Nephron (organoid): ENCODE measurements at regions not wholly inside any gene's neighbourhood (a gene's known extent, or its start where the extent isn't known, plus 50 kb on each side); places are given as distances from the start of the nearest gene placed in this dataset.

ENCODE experiments used
- H3K27ac Mint-ChIP-seq, 3 experiments: 2 replicates each; pipeline ENCODE4 v1.8.0; 2020; ENCODE audit warnings: mixed read lengths in 3 of 3, mild to moderate bottlenecking in 2 of 3, moderate library complexity in 1 of 3
- H3K27me3 Mint-ChIP-seq: 2 replicates; pipeline ENCODE4 v1.8.0; 2021; ENCODE audit warnings: low read depth, mild to moderate bottlenecking, moderate library complexity, mixed read lengths
- H3K36me3 Mint-ChIP-seq: 2 replicates; pipeline ENCODE4 v1.8.0; 2020; ENCODE audit warnings: low read depth, mixed read lengths
- H3K4me1 Mint-ChIP-seq: 2 replicates; pipeline ENCODE4 v1.8.0; 2020; ENCODE audit warnings: mixed read lengths
- H3K4me3 Mint-ChIP-seq, 3 experiments: 2 replicates each; pipeline ENCODE4 v1.8.0; 2020; ENCODE audit warnings: mild to moderate bottlenecking in 3 of 3, mixed read lengths in 3 of 3, moderate library complexity in 2 of 3
- H3K9me3 Mint-ChIP-seq: 2 replicates; pipeline ENCODE4 v1.8.0; 2020; ENCODE audit warnings: mixed read lengths
- CTCF ChIP-seq, 3 experiments: fragments of 200-600 bp; sonication (generic); IDR thresholded peaks; one replicate each; pipeline ENCODE4 v1.5.0; 2021; ENCODE audit warnings: antibody characterized with exemption in 3 of 3; ENCODE audit not compliant: unreplicated experiment in 3 of 3

- H3K4me3 Mint-ChIP-seq: no peak overlapping the region
- H3K36me3 Mint-ChIP-seq: no peaks in the 10 kb centered on the region
- H3K27me3 Mint-ChIP-seq: peaks cover 13% of the 10 kb centered on the region
- TF ChIP-seq CTCF (IDR thresholded peaks at IDR 0.05; ENCODE audit: unreplicated experiment in 3 of 3): no peak
- no peak overlapping the region for H3K27ac Mint-ChIP-seq
- no peaks in the 10 kb centered on the region for H3K4me1 Mint-ChIP-seq
- H3K9me3 Mint-ChIP-seq: peaks cover 4% of the 10 kb centered on the region
Measured at GRCh38 chr9:32716955-32717543, 66.3 kb upstream of the TMEM215 start.

DNA sequence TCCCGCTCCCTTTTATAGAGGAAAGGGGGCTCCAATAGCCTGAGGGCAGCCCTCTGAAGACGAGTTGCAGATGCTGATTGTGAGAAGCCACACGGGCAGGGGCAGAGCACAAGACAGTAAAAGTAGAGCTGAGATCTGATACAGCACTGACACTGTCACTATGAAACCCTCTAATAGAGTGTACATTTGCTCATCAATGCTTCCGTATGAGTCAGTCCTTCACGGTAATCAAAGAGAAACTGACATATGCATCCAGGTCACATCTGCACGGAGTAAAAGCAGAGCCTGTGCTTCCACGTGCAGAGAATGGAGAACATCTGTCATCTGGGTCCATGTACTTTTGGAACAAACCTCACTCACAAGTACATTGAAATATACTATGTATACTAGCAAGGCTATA lies 60.6 kb upstream of the TMEM215 start:
- peaks cover 10% of the 10 kb centered on the region for H3K9me3 Mint-ChIP-seq
- TF ChIP-seq CTCF (IDR thresholded peaks at IDR 0.05; ENCODE audit: unreplicated experiment in 3 of 3): no peak
- H3K27me3 Mint-ChIP-seq: peaks cover 13% of the 10 kb centered on the region
- no peak overlapping the region for H3K27ac Mint-ChIP-seq
- no peak overlapping the region for H3K4me3 Mint-ChIP-seq
- H3K36me3 Mint-ChIP-seq: no peaks in the 10 kb centered on the region
- peaks cover 16% of the 10 kb centered on the region for H3K4me1 Mint-ChIP-seq

- no peaks in the 10 kb centered on the region for H3K36me3 Mint-ChIP-seq
Measured at GRCh38 chr9:32723789-32724325, 59.5 kb upstream of the TMEM215 start.

GRCh38 chr9:32725066-32725860 lies 58.1 kb upstream of the TMEM215 start:
- no peak for TF ChIP-seq CTCF (IDR thresholded peaks at IDR 0.05; ENCODE audit: unreplicated experiment in 3 of 3)
- Mint-ChIP-seq H3K36me3 (no peaks in the 10 kb centered on the region), H3K4me3 (no peak overlapping the region), H3K9me3 (peaks cover 20% of the 10 kb centered on the region), H3K27ac (no peak overlapping the region), H3K4me1 (peaks cover 16% of the 10 kb centered on the region), H3K27me3 (peaks cover 5% of the 10 kb centered on the region)

More at GRCh38 chr9:32723789-32724325, 59.5 kb upstream of the TMEM215 start:
- Mint-ChIP-seq H3K27me3 (peaks cover 9% of the 10 kb centered on the region), H3K4me1 (peaks cover 16% of the 10 kb centered on the region), H3K4me3 (no peak overlapping the region), H3K9me3 (peaks cover 18% of the 10 kb centered on the region), H3K27ac (peak overlapping the region; percentile 26 to 62 (median 52))
- TF ChIP-seq CTCF (IDR thresholded peaks at IDR 0.05; ENCODE audit: unreplicated experiment in 3 of 3): no peak

DNA sequence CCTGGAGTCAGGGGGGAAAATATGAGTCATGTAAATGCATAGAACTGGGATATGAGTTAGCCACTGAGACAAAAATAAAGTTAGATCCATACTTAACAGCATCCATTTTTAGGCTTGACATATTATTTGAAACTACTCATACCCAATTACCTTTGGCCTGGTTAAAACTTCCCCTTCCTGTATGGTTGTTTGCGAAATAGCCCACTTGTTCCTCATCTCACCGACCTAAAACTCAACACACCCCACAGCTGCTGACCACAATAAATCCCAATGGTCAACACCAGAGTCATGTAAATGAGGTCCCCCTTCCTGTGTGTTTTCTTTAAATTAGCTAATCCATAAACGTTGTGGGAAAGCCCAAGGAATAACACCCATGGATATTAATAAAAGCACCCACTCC lies 55.2 kb upstream of the TMEM215 start:
- H3K27ac Mint-ChIP-seq: no peak overlapping the region
- peaks cover 20% of the 10 kb centered on the region for H3K9me3 Mint-ChIP-seq

More for the DNA sequence above, 55.2 kb upstream of the TMEM215 start:
- Mint-ChIP-seq H3K4me3 (no peak overlapping the region), H3K4me1 (peaks cover 13% of the 10 kb centered on the region), H3K27me3 (peaks cover 2% of the 10 kb centered on the region), H3K36me3 (no peaks in the 10 kb centered on the region)
- TF ChIP-seq CTCF (IDR thresholded peaks at IDR 0.05; ENCODE audit: unreplicated experiment in 3 of 3): no peak
